Endometrial microvascular endothelial cells (primary cell): ENCODE measurements at regions not wholly inside any gene's neighbourhood (a gene's known extent, or its start where the extent isn't known, plus 50 kb on each side); places are given as distances from the start of the nearest gene placed in this dataset.
"Not testable (repeated sequence)": the region's sequence is repeated elsewhere in the genome, so short reads cannot be mapped to it uniquely, and the experiment has no call there.

Experiments
- in situ Hi-C: cut with HindIII; loops from 2 replicates; pipeline ENCODE4 v1.10.0; 2017; ENCODE audit warnings: low sequenced_read_pairs, low pct_unique_long_range_greater_than_20kb; ENCODE audit errors: inconsistent ontology term

- in situ Hi-C loops = no loop called here
Measured at GRCh38 chr1:244280201-244280600, 171.5 kb downstream of the ADSS2 start.

- in situ Hi-C loops = no loop called here
Measured at GRCh38 chr1:244280859-244281258, 170.8 kb downstream of the ADSS2 start.

GRCh38 chr1:244283772-244284171, 167.9 kb downstream of the ADSS2 start:
- in situ Hi-C loops = no loop called here

GRCh38 chr1:244284641-244285156, 167.0 kb downstream of the ADSS2 start:
- in situ Hi-C loops = no loop called here

GRCh38 chr1:244286341-244286740, 165.4 kb downstream of the ADSS2 start:
- in situ Hi-C loops = no loop called here

GRCh38 chr1:244287726-244288125, 164.0 kb downstream of the ADSS2 start:
- in situ Hi-C loops = no loop called here

- in situ Hi-C loops = no loop called here
Measured at GRCh38 chr1:244288663-244289062, 163.0 kb downstream of the ADSS2 start.

GRCh38 chr1:244289991-244290785, 161.5 kb downstream of the ADSS2 start:
- in situ Hi-C loops = no loop called here

- in situ Hi-C loops = no loop called here
Measured at GRCh38 chr1:244291236-244292201, 160.2 kb downstream of the ADSS2 start.

GRCh38 chr1:244294599-244295224, 157.0 kb downstream of the ADSS2 start:
- in situ Hi-C loops = no loop called here

GRCh38 chr1:244296003-244296402, 155.7 kb downstream of the ADSS2 start:
- in situ Hi-C loops = no loop called here

GRCh38 chr1:244296447-244296846, 155.3 kb downstream of the ADSS2 start:
- in situ Hi-C loops = no loop called here

- in situ Hi-C loops = no loop called here
Measured at GRCh38 chr1:244297087-244297486, 154.6 kb downstream of the ADSS2 start.

- in situ Hi-C loops = no loop called here
Measured at GRCh38 chr1:244297616-244298015, 154.1 kb downstream of the ADSS2 start.

- in situ Hi-C loops = not testable (repeated sequence)
Measured at GRCh38 chr1:244300029-244300375, 151.7 kb downstream of the ADSS2 start.

- in situ Hi-C loops = no loop called here
Measured at GRCh38 chr1:244301595-244302130, 150.0 kb downstream of the ADSS2 start.

GRCh38 chr1:244302876-244303609, 148.7 kb downstream of the ADSS2 start:
- in situ Hi-C loops = no loop called here

GRCh38 chr1:244303610-244303969, 148.1 kb downstream of the ADSS2 start:
- in situ Hi-C loops = no loop called here
